HG03432 (cell line): ENCODE measurements at regions not wholly inside any gene's neighbourhood (a gene's known extent, or its start where the extent isn't known, plus 50 kb on each side); places are given as distances from the start of the nearest gene placed in this dataset.

ENCODE experiments used
- ATAC-seq: cut with Tn5 transposase; IDR thresholded peaks from one replicate; pipeline ENCODE4 v1.9.1; 2021; ENCODE audit warnings: mild to moderate bottlenecking, moderate library complexity; ENCODE audit not compliant: unreplicated experiment

- ATAC-seq: no peak
Observed at GRCh38 chr5:61948151-61948550, 357.9 kb upstream of the KIF2A start.

- ATAC-seq: no peak
Observed at GRCh38 chr5:61949054-61949678, 356.8 kb upstream of the KIF2A start.

GRCh38 chr5:61949679-61950435 lies 356.1 kb upstream of the KIF2A start:
- ATAC-seq: no peak

- no peak for ATAC-seq
Observed at GRCh38 chr5:61951295-61951694, 354.7 kb upstream of the KIF2A start.

- no peak for ATAC-seq
Observed at GRCh38 chr5:61953913-61954312, 352.1 kb upstream of the KIF2A start.

GRCh38 chr5:61964201-61964600 lies 341.8 kb upstream of the KIF2A start:
- ATAC-seq: no peak

- ATAC-seq: no peak
Observed at GRCh38 chr5:61965069-61965468, 340.9 kb upstream of the KIF2A start.

- no peak for ATAC-seq
Observed at GRCh38 chr5:61965490-61965889, 340.5 kb upstream of the KIF2A start.

- ATAC-seq: no peak
Observed at GRCh38 chr5:61966296-61966955, 339.6 kb upstream of the KIF2A start.

- no peak for ATAC-seq
Observed at GRCh38 chr5:61966997-61967396, 339.0 kb upstream of the KIF2A start.

GRCh38 chr5:61967681-61968080 lies 338.3 kb upstream of the KIF2A start:
- no peak for ATAC-seq

GRCh38 chr5:61969347-61969746 lies 336.7 kb upstream of the KIF2A start:
- no peak for ATAC-seq

- ATAC-seq: no peak
Observed at GRCh38 chr5:61969755-61970154, 336.3 kb upstream of the KIF2A start.

GRCh38 chr5:61970218-61970617 lies 335.8 kb upstream of the KIF2A start:
- ATAC-seq: no peak

- no peak for ATAC-seq
Observed at GRCh38 chr5:61974680-61975079, 331.3 kb upstream of the KIF2A start.

GRCh38 chr5:61981886-61982285 lies 324.1 kb upstream of the KIF2A start:
- no peak for ATAC-seq

GRCh38 chr5:61991430-61991829 lies 314.6 kb upstream of the KIF2A start:
- ATAC-seq: no peak

- no peak for ATAC-seq
Observed at GRCh38 chr5:61991866-61992265, 314.1 kb upstream of the KIF2A start.

GRCh38 chr5:61993295-61993927 lies 312.6 kb upstream of the KIF2A start:
- ATAC-seq: no peak

- ATAC-seq: no peak
Observed at GRCh38 chr5:61994171-61994570, 311.8 kb upstream of the KIF2A start.

GRCh38 chr5:61995486-61995885 lies 310.5 kb upstream of the KIF2A start:
- ATAC-seq: no peak

GRCh38 chr5:61999371-61999770 lies 306.6 kb upstream of the KIF2A start:
- no peak for ATAC-seq
